Stimulated activated CD4-positive, alpha-beta T cell treated with anti-CD3 and anti-CD28 coated beads, Interleukin-12 subunit alpha, Interleukin-12 subunit beta, amount 100 ng/mL, for 24 hours (primary cell): ENCODE measurements at regions not wholly inside any gene's neighbourhood (a gene's known extent, or its start where the extent isn't known, plus 50 kb on each side); places are given as distances from the start of the nearest gene placed in this dataset.

Source experiments
- DNase-seq, 2 experiments: peaks; one replicate each; pipeline ENCODE4 v3.0.0-alpha.2; 2020; ENCODE audit warnings: low read depth in 2 of 2

GRCh38 chr5:110073534-110073933 is 383.8 kb downstream of the MAN2A1 start:
- no peak for DNase-seq

GRCh38 chr5:110075656-110076055 is 385.9 kb downstream of the MAN2A1 start:
- DNase-seq: no peak

GRCh38 chr5:110077147-110077546 is 387.4 kb downstream of the MAN2A1 start:
- DNase-seq: no peak

- DNase-seq: no peak
Measured at GRCh38 chr5:110082194-110082593, 392.5 kb downstream of the MAN2A1 start.

GRCh38 chr5:110082863-110083262 is 393.1 kb downstream of the MAN2A1 start:
- DNase-seq: no peak

GRCh38 chr5:110085826-110086225 is 396.1 kb downstream of the MAN2A1 start:
- DNase-seq: no peak

- DNase-seq: peak; percentile 22 to 41
Measured at GRCh38 chr5:110086658-110087388, 397.1 kb downstream of the MAN2A1 start.

GRCh38 chr5:110087829-110088228 is 398.1 kb downstream of the MAN2A1 start:
- DNase-seq: no peak

GRCh38 chr5:110088676-110089436 is 399.1 kb downstream of the MAN2A1 start:
- no peak for DNase-seq

GRCh38 chr5:110092955-110093785 is 403.4 kb downstream of the MAN2A1 start:
- no peak for DNase-seq

GRCh38 chr5:110094109-110094508 is 404.4 kb downstream of the MAN2A1 start:
- DNase-seq: no peak

GRCh38 chr5:110094548-110094947 is 404.8 kb downstream of the MAN2A1 start:
- no peak for DNase-seq

GRCh38 chr5:110096419-110096818 is 406.7 kb downstream of the MAN2A1 start:
- DNase-seq: no peak

- no peak for DNase-seq
Measured at GRCh38 chr5:110099572-110099971, 409.8 kb downstream of the MAN2A1 start.

GRCh38 chr5:110103081-110103480 is 413.4 kb downstream of the MAN2A1 start:
- no peak for DNase-seq

GRCh38 chr5:110104060-110104725 is 414.5 kb downstream of the MAN2A1 start:
- no peak for DNase-seq

GRCh38 chr5:110104726-110105669 is 415.3 kb downstream of the MAN2A1 start:
- no peak for DNase-seq

GRCh38 chr5:110105692-110106091 is 416.0 kb downstream of the MAN2A1 start:
- no peak for DNase-seq

GRCh38 chr5:110106750-110107149 is 417.0 kb downstream of the MAN2A1 start:
- DNase-seq: no peak

GRCh38 chr5:110108520-110108919 is 418.8 kb downstream of the MAN2A1 start:
- DNase-seq: no peak

GRCh38 chr5:110109667-110110066 is 419.9 kb downstream of the MAN2A1 start:
- DNase-seq: no peak
